H54 (cell line): ENCODE measurements at regions not wholly inside any gene's neighbourhood (a gene's known extent, or its start where the extent isn't known, plus 50 kb on each side); places are given as distances from the start of the nearest gene placed in this dataset.

Experiments
- DNase-seq: peaks from one replicate; pipeline ENCODE4 v3.0.0; 2011; ENCODE audit warnings: low spot score, mixed read lengths; ENCODE audit not compliant: insufficient read length
- FAIRE-seq: peaks from 3 replicates; lab custom pipeline; 2011; peaks lifted over from hg19 to GRCh38; lab: Jason Lieb, UNC
- POLR2A ChIP-seq: IDR thresholded peaks from 2 replicates; pipeline ENCODE4 v1.6.1; 2011; ENCODE audit warnings: low read depth, mild to moderate bottlenecking, low read length

GRCh38 chr2:207281436-207281835, 115.7 kb upstream of the KLF7 start:
- FAIRE-seq: no peak
- no peak for TF ChIP-seq POLR2A
- no peak for DNase-seq

- no peak for DNase-seq
- TF ChIP-seq POLR2A: no peak
- FAIRE-seq: no peak
Observed at GRCh38 chr2:207282916-207283315, 117.2 kb upstream of the KLF7 start.

GRCh38 chr2:207283356-207283755, 117.6 kb upstream of the KLF7 start:
- FAIRE-seq (peak; percentile 91), DNase-seq (no peak)
- no peak for TF ChIP-seq POLR2A

- DNase-seq: no peak
- TF ChIP-seq POLR2A: no peak
- FAIRE-seq: peak; percentile 75
Observed at GRCh38 chr2:207284556-207285472, 119.1 kb upstream of the KLF7 start.

- DNase-seq (no peak), FAIRE-seq (no peak)
- no peak for TF ChIP-seq POLR2A
Observed at GRCh38 chr2:207285473-207285815, 119.7 kb upstream of the KLF7 start.

GRCh38 chr2:207286106-207286505, 120.4 kb upstream of the KLF7 start:
- TF ChIP-seq POLR2A: no peak
- no peak for FAIRE-seq
- DNase-seq: no peak

- TF ChIP-seq POLR2A: no peak
- FAIRE-seq (no peak), DNase-seq (no peak)
Observed at GRCh38 chr2:207288628-207289027, 122.9 kb upstream of the KLF7 start.

GRCh38 chr2:207289295-207290018, 123.7 kb upstream of the KLF7 start:
- FAIRE-seq: no peak
- TF ChIP-seq POLR2A: no peak
- no peak for DNase-seq

- no peak for TF ChIP-seq POLR2A
- DNase-seq (no peak), FAIRE-seq (peak; percentile 30)
Observed at GRCh38 chr2:207290833-207291624, 125.3 kb upstream of the KLF7 start.

GRCh38 chr2:207291625-207292252, 126.0 kb upstream of the KLF7 start:
- no peak for TF ChIP-seq POLR2A
- FAIRE-seq: no peak
- no peak for DNase-seq

GRCh38 chr2:207296265-207296948, 130.7 kb upstream of the KLF7 start:
- FAIRE-seq (peak; percentile 76), DNase-seq (no peak)
- TF ChIP-seq POLR2A: no peak

- FAIRE-seq (no peak), DNase-seq (no peak)
- no peak for TF ChIP-seq POLR2A
Observed at GRCh38 chr2:207300817-207301216, 135.1 kb upstream of the KLF7 start.

- TF ChIP-seq POLR2A: no peak
- DNase-seq (no peak), FAIRE-seq (no peak)
Observed at GRCh38 chr2:207304761-207305160, 139.0 kb upstream of the KLF7 start.
